ENCODE measurements at regions not wholly inside any gene's neighbourhood (a gene's known extent, or its start where the extent isn't known, plus 50 kb on each side); places are given as distances from the start of the nearest gene placed in this dataset.

GRCh38 chr2:188870289-188870688 lies 103.9 kb upstream of the COL3A1 start:
- TF ChIP-seq CTCF (IDR thresholded peaks at IDR 0.05) (no peak), POLR2A (IDR thresholded peaks at IDR 0.05) (no peak)

All from Peyer's patch (tissue), 4 donors.